ENCODE measurements at regions not wholly inside any gene's neighbourhood (a gene's known extent, or its start where the extent isn't known, plus 50 kb on each side); places are given as distances from the start of the nearest gene placed in this dataset.

DNA sequence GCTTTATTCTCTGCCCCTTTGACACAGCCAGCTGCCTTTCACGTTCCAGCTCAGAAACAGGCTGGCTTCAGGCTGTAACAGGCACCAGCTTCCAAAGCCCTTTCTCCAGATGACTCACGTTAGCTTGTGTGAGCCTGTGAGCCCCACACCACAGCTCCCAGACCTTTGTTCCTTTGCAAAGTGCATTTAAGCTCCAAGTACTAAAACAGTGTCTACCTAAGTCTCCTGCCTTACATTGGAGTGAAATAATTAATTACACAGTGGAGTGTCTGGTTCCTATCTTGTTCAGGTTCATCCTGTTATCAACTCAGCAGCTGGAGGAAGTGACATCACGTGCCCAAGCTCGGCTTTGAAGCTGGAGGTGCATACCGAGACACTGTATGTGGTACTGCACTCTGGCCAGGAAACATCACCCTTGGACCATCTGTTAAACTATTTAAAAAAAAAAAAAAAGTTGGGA is 475.8 kb downstream of the FOXO1 start:
- TF ChIP-seq CTCF (IDR thresholded peaks at IDR 0.05) (no peak), POLR2A (IDR thresholded peaks at IDR 0.05) (no peak)

Measured in right lobe of liver (tissue), 4 donors.